ENCODE measurements at regions not wholly inside any gene's neighbourhood (a gene's known extent, or its start where the extent isn't known, plus 50 kb on each side); places are given as distances from the start of the nearest gene placed in this dataset.

DNA sequence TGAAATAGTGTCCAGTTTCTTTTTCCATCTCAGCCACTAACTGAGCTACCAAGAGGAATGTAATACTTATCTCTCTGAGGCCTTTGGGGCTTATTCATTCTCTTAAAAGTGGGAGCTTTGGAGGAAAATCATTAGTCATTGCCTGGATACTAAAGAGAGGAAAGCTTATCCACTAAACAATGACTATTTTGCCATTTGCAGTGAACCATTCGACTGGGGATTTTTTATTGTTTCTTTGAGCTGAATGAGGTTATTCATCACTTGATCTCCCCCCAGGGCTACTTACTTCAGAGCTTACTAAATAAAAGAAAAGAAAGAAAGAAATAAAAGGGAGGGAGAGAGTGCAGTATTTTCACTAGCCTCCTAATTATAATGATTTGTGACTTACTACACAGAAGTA, 1329.5 kb upstream of the TENM3 start:
- peak; percentile 92 for DNase-seq (ENCODE audit: low spot score)

DNA sequence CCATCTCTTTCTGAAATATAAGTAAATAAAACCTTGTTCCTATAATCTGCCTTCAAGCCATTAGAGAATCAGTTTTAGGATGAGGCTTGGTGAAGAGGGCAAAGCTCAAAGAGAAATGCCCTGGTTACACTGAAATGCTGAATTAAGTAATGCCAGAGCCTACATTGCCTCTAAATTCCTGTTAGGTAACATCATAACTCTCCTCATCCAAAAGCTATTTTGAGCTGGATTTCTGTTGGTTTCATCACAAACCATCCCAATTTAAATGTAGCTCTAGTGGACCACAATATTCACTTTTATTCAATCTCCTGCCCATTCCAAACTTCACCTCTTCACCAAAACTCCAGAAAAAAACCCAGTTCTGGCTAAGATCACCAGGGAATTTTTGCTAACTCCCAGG, 1319.7 kb upstream of the TENM3 start:
- peak; percentile 79 for DNase-seq (ENCODE audit: low spot score)

DNA sequence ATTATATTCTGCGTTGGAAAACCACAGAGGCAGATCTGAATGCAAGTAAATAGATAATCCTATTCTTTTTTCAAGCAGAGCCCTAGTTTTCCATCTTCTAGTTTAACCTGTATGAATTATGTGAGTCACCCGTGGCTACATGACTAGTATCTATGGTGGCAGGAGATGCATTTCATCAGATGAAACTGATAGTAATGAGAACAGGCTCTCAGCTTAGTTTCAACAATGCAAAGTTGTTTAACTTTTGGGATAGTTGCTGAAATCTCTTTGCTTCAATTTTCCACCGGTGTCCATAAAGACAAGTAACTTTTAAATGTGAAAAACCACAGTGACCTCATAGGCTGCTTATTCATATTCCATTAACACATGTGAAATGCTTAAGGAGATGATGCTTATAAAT, 1317.4 kb upstream of the TENM3 start:
- peak; percentile 81 for DNase-seq (ENCODE audit: low spot score)

DNA sequence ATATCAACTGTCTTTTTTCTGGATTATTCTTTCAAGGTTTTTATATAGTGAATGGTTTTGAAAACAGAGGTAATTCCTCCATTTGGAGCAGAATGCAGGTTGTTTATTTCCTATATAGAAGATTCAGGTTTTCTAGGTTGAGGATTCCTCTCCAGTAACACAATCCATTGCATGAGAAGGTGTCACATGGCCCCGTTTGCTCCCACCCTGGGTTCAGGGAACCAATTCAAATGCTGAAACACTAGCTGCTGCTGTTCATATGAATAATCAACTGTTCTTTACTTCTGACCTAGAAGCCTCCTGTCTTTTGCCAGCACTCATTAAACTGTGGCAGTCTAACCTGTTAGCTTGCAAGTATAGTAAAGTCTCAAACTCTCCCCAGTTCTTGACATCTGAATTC, 1316.9 kb upstream of the TENM3 start:
- DNase-seq (ENCODE audit: low spot score) = peak; percentile 60

DNA sequence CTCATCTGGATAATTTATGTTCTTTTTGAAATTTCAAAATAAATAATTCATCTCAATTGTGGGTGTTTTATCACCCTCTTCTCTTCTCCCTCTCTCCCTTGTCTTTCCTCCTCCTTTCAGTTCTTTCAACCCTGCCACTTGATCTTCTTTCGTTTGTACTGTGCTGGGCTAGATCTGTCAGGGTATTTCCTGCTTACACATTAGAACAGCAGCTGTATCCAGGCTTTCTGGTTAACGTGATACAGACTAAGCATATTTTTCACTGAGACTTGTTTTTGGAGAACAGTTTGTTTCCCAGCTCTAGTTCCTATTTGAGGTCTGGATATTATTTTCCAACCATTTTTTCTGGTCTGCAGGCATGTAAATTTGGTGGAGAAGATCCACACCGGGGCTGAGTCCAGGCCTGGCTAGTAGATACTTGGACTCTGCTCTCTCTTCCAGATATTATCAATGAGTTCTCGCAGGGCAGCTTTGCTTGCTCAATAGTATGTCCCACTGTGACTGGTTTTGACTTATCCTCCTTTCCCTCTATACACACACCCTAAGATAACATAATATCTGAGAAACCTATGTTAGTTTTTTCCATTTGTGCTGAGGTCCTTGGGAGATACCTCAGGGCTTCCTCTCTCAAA, 1310.7 kb upstream of the TENM3 start:
- DNase-seq (ENCODE audit: low spot score) = peak; percentile 31

DNA sequence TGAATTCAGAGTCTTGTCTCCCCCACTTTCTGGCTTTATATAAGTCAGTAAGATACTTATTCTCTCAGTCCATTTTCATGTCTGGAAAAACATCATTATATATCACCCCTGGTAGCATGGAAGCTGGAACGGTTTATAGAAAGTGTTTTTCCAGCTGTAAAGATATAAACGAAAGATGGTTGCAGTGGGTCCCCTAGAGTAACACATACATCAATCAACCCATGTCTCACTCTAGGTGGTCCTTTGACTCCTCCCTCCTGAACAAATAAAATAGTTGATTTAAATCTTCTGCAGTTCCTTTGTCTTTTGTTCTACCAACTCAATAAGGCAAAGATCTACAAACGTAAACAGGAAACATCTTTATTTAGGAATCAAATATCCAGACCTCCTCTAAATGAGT, 1306.1 kb upstream of the TENM3 start:
- no peak for DNase-seq (ENCODE audit: low spot score)

DNA sequence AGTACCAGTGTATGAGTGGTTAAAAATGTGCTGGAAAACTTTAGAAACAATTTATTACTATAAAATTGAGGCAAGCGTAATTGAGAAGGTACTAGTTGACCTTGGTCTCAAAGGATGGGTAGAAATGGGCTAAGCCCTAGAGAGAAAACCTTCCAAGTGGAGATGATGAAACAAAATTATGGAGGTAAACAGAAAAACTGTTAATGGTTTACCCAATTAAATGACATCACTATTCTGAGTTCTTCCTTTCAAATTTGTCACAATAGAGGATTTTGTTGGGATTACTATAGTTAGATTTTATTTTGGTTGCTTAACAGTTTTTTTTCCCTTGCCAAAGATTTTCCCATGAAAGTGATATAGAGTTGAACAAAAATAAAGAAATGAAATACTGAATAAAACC, 1302.5 kb upstream of the TENM3 start:
- DNase-seq (ENCODE audit: low spot score) = no peak

DNA sequence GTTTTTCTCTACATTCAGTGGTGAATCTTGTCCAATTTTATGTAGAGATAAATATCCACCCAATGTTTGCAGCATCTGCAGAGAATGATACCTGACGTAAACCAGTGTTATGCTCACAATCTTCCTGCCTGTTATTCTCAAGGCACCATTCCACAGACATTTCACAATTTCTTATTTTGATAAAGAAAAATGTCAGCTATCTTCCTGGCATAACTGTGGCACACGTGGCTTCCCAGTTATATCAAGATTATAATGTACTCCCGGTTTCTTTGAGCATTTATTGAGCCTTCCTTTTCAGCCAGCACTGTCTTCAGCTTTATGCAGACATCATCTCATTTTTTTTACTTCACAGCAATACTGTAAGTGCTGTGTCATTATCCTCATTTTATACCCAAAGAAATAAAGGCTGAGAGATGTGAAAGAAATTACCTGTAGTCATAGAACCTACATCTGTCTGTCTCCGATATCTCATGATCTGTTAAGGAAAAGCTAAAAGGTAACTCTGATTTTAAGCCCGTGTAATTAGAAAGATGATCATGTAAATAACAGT, 1300.8 kb upstream of the TENM3 start:
- DNase-seq (ENCODE audit: low spot score) = no peak

DNA sequence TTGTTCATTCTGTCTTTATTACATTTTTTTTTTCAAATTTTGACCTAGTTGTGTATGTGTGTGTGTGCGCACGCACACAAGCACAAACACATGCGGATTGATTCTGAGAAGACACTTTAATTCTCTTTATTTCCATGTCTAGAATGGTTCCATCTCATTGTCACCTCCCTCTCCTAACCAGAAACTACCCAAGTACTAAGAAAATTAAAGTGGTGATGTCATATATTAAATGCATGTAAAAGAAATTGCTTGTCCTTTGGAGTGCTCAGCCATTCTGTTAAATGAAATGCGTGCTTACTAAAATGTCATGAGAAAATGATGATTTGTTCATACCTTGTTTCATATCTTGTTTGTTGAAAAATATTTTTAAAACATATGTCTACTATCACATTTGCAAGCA, 1297.0 kb upstream of the TENM3 start:
- DNase-seq (ENCODE audit: low spot score) = no peak

DNA sequence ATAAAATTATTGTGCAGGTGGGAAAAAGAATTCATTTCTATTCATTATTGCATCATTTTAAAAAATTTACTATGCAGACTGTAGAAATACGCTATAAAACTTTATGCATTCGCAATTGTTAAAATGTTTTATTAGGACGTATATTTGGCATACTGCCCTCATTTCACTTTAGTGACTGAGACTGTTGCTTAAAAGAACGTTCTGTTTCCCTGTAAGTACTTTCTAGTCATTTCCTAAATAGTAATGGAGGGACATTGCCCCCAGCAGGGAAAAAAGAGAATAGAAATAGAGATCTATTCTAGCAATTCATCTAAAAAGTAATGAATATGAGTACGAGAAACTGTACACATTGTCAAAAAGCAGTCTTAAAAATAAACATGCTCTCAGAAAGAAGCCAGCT, 1295.8 kb upstream of the TENM3 start:
- peak; percentile 55 for DNase-seq (ENCODE audit: low spot score)

DNA sequence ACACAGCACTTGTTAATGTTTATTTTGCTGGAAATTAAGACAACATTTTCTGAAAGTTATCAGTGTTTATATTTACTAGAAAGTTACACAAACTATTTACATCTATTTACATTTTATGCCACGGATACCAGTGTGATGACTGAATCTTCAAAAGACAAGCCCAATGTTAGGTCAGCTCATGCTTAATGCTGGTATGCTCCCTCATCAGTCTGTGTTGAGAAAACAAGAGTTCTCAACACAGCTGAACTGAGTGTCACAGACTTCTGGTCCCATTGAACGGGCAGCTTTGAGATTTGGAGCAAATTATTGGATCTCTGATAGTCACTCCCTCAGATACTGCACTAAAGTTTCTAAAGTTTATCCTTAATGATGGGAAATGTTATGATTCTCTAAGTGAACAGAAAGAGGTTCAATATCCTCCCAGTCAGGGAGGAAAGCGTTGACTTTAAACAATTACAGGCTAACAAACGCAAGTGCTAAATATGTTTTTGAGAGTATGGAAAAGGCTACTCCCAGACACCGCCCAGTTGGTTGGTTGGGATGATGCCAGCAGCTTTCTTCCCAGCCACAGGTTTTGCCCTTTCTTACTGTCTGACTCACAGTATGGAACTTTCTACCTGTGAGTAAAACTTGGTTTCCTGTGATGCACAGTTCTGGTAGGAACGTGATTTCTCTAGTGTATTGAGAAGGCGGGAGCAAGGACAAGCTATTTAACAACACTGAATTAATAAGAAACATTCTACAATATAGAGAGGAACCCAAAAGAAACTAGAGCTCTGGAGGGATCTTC, 1293.6 kb upstream of the TENM3 start:
- DNase-seq (ENCODE audit: low spot score) = peak; percentile 60

DNA sequence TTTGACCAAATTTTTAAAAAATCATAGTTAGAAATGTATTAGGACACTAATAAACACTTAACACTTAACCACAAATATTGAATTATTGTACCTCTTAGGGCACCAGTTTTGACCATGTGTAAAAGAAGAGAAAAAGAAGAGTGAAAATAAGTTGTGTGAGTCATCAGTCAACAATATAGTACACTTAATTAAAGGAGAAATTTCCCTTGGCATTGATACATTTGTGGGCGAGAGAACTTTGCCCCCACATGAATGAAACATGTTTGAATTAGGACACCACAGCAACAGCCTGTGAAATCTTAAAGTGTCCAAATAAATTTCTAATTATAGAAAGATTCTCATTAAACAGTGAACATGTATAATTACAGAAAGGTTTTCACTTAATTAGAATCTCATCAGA, 1292.8 kb upstream of the TENM3 start:
- no peak for DNase-seq (ENCODE audit: low spot score)

DNA sequence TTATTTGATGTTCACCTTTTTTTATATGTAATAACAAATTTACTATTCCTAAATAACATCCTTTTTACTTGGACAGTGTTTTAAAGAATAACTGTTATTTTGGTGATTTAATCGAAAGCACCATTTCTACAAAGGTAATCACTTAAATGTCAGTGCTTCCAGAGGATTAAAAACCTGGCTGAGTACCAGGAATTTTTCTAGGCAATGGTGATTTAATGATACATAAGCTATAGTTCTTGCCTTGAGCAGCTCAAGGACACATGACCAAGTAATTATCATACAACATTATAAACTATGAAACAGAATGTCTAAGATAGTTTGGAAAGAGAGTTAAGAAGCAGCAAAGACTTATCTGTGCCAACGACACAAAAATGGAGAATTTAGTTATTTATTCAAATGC, 1291.9 kb upstream of the TENM3 start:
- no peak for DNase-seq (ENCODE audit: low spot score)

DNA sequence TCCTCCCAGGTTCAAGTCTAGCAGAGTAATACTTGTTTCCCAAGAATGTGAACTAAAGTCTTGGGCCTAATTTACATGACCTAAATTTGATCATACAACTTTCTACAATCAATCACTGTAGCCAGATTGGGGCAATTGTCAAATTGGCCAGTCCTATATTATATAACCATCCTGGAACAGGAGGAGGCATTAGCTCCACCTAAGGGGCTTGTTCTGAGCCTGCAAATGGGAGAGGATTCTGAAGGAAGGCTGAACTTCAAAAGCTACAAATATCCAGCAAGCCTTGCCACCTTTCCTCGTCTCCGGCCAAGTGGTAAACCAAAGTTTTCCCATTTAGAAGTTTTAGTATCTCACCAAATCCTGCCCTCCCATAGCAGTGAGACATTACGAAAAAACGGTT, 1289.6 kb upstream of the TENM3 start:
- DNase-seq (ENCODE audit: low spot score) = peak; percentile 13

DNA sequence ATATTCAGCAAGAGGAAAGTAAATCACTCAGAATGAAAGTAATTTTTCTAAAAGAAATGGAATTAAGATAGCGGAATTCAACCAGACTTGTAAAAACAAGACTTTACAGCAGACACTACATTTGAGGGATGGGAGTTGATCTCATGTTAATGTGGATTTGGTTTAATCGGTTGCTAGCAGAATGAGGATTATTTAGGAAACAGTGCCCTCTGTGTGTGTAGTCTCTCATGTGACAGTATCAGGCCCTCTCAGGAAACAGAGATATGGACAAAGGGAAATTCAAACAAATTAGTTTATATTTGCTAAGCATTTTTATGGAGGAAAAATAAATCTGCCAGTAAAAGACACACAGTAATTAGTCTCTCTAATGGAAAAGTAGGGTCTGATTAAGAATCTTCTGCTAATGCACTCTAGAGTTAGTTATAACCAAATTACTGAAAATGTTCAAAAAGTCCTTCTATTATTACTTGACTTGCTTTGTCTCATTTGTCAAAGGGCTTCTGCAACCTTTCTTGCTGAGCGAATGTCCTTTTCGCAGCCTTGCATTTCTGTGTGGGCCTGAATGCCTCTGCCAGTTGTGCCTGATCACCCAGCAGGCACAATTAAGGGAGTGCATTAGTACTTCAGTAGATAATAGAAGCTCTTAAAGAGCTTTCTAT, 1282.3 kb upstream of the TENM3 start:
- DNase-seq (ENCODE audit: low spot score) = peak; percentile 4

DNA sequence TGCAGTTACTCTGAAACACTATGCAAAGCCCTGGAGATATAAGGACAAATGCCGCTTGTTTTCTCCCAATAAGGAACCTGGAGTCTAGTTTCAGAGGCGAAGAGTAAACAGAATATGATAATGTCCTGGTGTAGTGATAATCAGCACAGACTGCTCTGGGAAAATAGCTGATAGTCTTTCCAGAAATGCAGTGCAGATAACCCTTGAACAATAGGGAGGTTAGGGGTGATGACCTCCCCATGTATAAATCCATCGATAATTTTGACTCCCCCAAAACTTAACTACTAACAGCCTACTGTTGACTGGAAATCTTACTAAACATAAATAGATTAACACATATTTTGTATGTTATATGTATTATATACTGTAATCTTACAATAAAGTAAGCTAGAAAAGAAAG, 1280.9 kb upstream of the TENM3 start:
- no peak for DNase-seq (ENCODE audit: low spot score)

DNA sequence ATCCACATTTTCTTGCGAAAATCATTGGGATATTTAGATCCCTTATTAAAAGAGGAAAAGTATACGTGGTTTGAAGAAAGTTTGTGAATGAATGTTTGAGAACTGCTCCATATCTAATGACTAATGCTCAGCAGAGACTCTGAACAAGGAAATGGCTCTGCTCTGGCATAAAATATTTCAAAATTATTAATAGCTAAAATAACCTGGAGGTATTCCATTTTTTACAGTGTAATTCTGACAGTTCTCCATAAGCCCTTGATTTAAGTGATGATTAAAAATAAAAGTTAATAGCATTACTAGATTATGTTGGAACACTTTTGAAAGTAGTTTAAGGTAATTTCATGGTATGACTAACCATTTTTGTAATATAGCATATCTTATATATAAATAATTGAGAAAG, 1276.9 kb upstream of the TENM3 start:
- no peak for DNase-seq (ENCODE audit: low spot score)

DNA sequence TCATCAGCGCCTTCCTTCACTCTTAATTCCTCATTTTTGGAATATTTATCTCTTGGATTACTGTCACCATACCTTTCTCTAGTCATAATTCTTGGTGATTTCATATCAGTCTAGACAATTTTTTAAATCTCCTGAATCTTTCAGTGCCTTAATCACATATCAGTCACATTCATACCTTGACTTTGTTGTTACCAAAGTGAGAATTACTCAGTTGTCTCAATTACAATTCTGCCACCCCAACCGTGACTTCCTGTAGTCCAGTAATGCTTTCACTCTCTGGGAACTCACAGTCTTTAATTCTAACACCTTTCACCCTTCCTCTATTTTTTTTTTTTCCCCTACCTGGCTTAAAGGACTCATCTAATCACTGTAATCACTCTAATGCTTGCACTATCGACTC, 1275.3 kb upstream of the TENM3 start:
- DNase-seq (ENCODE audit: low spot score) = peak; percentile 56

DNA sequence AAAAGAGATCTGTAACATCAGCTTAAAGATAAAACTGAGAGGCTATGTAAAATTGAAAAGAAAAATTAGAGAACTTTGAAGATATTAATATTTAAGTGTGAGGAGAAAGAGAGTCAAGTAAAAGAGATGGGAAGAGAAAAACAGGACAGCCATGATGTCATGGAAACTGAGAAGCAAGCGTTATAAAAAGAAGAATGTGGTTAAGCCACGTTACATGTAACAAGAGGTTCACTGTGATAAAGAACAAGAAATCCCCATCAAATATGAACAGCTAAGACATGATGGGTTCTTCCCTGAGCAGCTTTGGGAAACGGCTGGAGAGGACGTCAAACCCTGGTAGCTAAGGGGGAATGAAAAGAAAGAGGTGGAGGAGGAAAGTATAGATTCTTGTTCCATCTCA, 1269.3 kb upstream of the TENM3 start:
- DNase-seq (ENCODE audit: low spot score) = no peak

DNA sequence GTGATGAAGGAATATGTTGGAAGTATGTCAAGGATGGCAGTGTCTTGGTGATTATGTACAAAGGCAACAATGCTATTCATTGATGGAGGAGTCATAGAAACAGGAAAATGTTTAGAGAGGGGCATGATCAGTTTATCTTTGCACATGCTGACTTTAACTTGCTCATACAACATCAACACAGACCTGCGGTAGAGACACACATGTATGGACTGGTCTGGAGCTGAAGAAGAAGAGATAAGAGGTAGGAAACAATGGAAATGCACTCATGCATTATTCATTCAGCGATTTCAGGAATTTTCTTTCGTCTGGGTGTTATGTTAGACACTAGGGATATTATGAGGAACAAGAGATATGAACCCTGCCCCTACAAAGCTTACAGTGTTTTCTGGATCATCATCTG, 1252.3 kb upstream of the TENM3 start:
- DNase-seq (ENCODE audit: low spot score) = no peak

DNA sequence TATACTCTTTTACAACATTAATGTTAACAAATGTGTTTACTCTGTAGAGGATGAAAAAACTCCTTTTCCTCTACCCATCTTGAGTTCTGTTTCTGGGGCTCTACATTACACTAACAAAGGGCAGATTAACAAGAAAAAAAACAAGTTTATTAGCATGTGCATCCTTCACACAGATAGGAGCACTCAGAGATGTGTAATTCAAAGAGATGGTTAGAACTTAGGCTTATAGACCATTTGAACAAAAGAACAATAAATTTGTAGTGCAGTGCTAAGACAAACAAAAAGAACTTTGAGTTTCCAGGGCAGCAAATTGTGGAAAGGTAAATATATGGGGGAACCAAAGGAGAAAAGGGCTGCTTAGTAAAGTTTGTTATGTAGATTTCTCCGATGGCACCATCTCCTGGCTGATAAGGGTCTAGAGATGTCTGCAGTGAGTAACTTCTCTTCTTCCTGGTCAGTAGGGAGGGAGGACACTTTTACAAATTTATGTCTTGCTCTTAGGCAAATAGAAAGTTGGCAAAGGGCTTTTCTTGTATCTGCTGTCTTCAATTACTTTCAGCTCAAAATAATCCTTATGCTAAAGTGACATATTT, 1249.9 kb upstream of the TENM3 start:
- DNase-seq (ENCODE audit: low spot score) = no peak

DNA sequence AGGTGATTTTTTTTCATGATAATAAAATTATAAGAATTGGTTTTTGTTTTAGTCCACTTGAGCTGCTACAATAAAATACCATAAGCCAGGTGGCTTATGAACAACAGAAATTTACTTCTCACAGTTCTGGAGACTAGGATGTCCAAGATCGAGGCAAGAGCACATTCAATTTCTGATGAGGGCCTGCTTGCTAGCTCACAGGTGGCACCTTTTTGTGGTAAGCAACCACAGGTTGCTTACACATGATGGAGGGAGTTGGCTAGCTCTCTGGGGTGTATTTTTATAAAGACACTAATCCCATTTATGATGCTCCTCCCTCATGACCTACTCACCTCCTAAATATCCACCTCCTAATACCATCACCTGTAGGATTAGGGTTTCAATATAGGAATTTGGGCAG, 1248.5 kb upstream of the TENM3 start:
- DNase-seq (ENCODE audit: low spot score) = no peak

DNA sequence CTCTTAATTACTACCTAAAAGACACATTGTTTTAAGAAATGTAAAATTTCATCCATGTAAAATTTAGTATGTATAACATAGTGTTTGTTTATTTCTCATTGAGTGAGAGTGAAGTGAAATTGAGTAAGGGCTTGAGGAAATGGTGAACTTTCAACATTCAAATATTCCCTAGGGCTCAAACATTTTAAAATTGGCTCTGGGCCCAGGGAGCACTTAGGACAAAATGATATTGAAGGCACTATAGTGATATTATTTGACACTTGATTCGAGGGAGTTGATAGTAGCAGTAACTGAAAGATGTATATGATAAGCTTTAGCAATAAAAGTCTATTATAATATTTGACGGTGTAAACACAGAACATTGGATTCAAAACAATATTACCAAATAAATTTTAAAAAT, 1244.0 kb upstream of the TENM3 start:
- no peak for DNase-seq (ENCODE audit: low spot score)

Data from kidney tubule cell (primary cell).